NCI-H460 (cell line): ENCODE measurements at regions not wholly inside any gene's neighbourhood (a gene's known extent, or its start where the extent isn't known, plus 50 kb on each side); places are given as distances from the start of the nearest gene placed in this dataset.

Source experiments
- DNase-seq: peaks from one replicate; pipeline ENCODE4 v3.0.0-alpha.2; 2016; ENCODE audit warnings: low read depth; ENCODE audit errors: extremely low read depth

GRCh38 chr10:62453274-62453673 lies 79.1 kb downstream of the ZNF365 start:
- no peak for DNase-seq

- DNase-seq = peak; percentile 25
Observed at GRCh38 chr10:62454687-62455397, 80.7 kb downstream of the ZNF365 start.

- no peak for DNase-seq
Observed at GRCh38 chr10:62456611-62457101, 82.5 kb downstream of the ZNF365 start.

- DNase-seq = no peak
Observed at GRCh38 chr10:62457196-62457595, 83.0 kb downstream of the ZNF365 start.

GRCh38 chr10:62457598-62457997 lies 83.4 kb downstream of the ZNF365 start:
- no peak for DNase-seq

- no peak for DNase-seq
Observed at GRCh38 chr10:62459072-62459471, 84.9 kb downstream of the ZNF365 start.

- no peak for DNase-seq
Observed at GRCh38 chr10:62459500-62459899, 85.3 kb downstream of the ZNF365 start.

- no peak for DNase-seq
Observed at GRCh38 chr10:62460393-62460792, 86.2 kb downstream of the ZNF365 start.

GRCh38 chr10:62461120-62461519 lies 87.0 kb downstream of the ZNF365 start:
- no peak for DNase-seq

GRCh38 chr10:62462461-62462860 lies 88.3 kb downstream of the ZNF365 start:
- no peak for DNase-seq

GRCh38 chr10:62463364-62463763 lies 89.2 kb downstream of the ZNF365 start:
- DNase-seq = no peak

- DNase-seq = no peak
Observed at GRCh38 chr10:62464308-62464707, 90.1 kb downstream of the ZNF365 start.

GRCh38 chr10:62466590-62466989 lies 92.4 kb downstream of the ZNF365 start:
- no peak for DNase-seq

- DNase-seq = no peak
Observed at GRCh38 chr10:62467527-62467926, 93.4 kb downstream of the ZNF365 start.

- no peak for DNase-seq
Observed at GRCh38 chr10:62471711-62472110, 97.5 kb downstream of the ZNF365 start.

GRCh38 chr10:62473241-62473640 lies 99.1 kb downstream of the ZNF365 start:
- DNase-seq = no peak

- no peak for DNase-seq
Observed at GRCh38 chr10:62475551-62475950, 101.4 kb downstream of the ZNF365 start.

GRCh38 chr10:62479523-62479922 lies 105.4 kb downstream of the ZNF365 start:
- no peak for DNase-seq

GRCh38 chr10:62480196-62480595 lies 106.0 kb downstream of the ZNF365 start:
- DNase-seq = no peak

GRCh38 chr10:62482581-62482980 lies 108.4 kb downstream of the ZNF365 start:
- DNase-seq = no peak

GRCh38 chr10:62491597-62491996 lies 117.4 kb downstream of the ZNF365 start:
- no peak for DNase-seq

GRCh38 chr10:62492012-62492869 lies 118.1 kb downstream of the ZNF365 start:
- peak; percentile 17 for DNase-seq
